GM12865 (cell line): ENCODE measurements at regions not wholly inside any gene's neighbourhood (a gene's known extent, or its start where the extent isn't known, plus 50 kb on each side); places are given as distances from the start of the nearest gene placed in this dataset.

Experiments used
- DNase-seq: peaks from one replicate; pipeline ENCODE4 v3.0.0; 2010; ENCODE audit warnings: low read depth
- H3K4me3 ChIP-seq: 2 replicates; pipeline ENCODE4 v1.5.1; 2011; ENCODE audit warnings: mild to moderate bottlenecking, low read depth, low read length, control low read depth
- CTCF ChIP-seq: IDR thresholded peaks from 2 replicates; pipeline ENCODE4 v1.5.1; 2011; ENCODE audit warnings: low read length, control low read depth, low read depth, inconsistent platforms; ENCODE audit not compliant: insufficient read depth; ENCODE audit errors: missing control alignments

- no peak for TF ChIP-seq CTCF
- DNase-seq = no peak
- no peak overlapping the region for H3K4me3 ChIP-seq
Observed at GRCh38 chr2:128525653-128526052, 207.0 kb upstream of the HS6ST1 start.

- DNase-seq = no peak
- no peak for TF ChIP-seq CTCF
- no peak overlapping the region for H3K4me3 ChIP-seq
Observed at GRCh38 chr2:128526455-128526976, 207.8 kb upstream of the HS6ST1 start.

DNA sequence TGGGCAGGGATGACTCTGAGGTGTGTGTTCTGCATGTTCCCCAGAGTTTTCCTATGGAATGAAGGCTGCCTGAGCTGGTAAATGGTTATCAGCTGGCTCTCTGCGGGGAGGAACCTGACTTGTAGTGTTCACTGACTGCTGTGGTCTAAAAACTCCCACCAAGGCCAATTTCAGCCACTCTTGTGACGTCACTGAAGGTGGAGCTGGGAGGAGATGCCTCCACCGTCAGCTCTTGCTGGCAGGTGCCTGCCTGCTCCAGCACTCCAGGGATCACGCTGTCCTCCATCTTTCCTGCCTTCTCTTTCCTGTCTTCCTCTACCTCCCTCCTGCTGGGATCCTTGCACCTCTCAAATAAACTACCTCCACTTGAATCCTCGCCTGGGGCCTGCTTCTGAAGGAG is 209.5 kb upstream of the HS6ST1 start:
- TF ChIP-seq CTCF = no peak

GRCh38 chr2:128530025-128530573 is 211.4 kb upstream of the HS6ST1 start:
- no peak for DNase-seq
- no peak overlapping the region for H3K4me3 ChIP-seq
- no peak for TF ChIP-seq CTCF

More for the DNA sequence above, 209.5 kb upstream of the HS6ST1 start:
- no peak overlapping the region for H3K4me3 ChIP-seq
- no peak for DNase-seq

GRCh38 chr2:128531856-128532255 is 213.2 kb upstream of the HS6ST1 start:
- no peak for DNase-seq
- H3K4me3 ChIP-seq = no peak overlapping the region
- no peak for TF ChIP-seq CTCF

DNA sequence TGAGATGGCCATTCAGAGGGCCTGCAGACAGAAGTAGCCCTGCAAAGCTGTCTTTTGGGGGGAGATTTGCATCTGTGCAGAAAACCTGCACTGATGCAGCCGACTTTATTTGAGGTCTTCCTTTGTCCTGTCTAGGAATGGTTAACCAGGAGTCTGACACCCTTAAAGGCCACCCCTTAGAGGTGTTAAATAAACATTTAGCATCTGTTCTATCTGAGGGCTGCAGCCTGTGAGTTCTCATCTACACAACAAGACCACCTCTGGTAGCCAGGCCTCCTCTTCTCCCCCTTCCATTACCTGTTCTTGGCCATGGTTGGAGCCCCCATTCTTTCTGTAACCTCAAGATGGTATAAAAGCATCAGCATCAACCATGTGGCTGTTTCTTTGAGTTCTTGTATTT is 214.4 kb upstream of the HS6ST1 start:
- DNase-seq = no peak
- TF ChIP-seq CTCF = no peak
- no peak overlapping the region for H3K4me3 ChIP-seq
